Colonic mucosa (tissue), 4 donors: ENCODE measurements at regions not wholly inside any gene's neighbourhood (a gene's known extent, or its start where the extent isn't known, plus 50 kb on each side); places are given as distances from the start of the nearest gene placed in this dataset.

Experiments used
- DNase-seq: peaks from one replicate; pipeline ENCODE4 v3.0.0-alpha.2; 2020
- H3K27ac ChIP-seq: fragments of 200-600 bp; one replicate; pipeline ENCODE4 v1.8.0; 2021
- H3K27me3 ChIP-seq: fragments of 200-600 bp; one replicate; pipeline ENCODE4 v1.8.0; 2021
- H3K36me3 ChIP-seq: fragments of 200-600 bp; one replicate; pipeline ENCODE4 v1.8.0; 2021
- H3K4me1 ChIP-seq: fragments of 200-600 bp; one replicate; pipeline ENCODE4 v1.8.0; 2021; ENCODE audit warnings: mild to moderate bottlenecking
- H3K4me3 ChIP-seq: fragments of 200-600 bp; one replicate; pipeline ENCODE4 v1.8.0; 2021
- H3K9ac ChIP-seq, 2 donors: one replicate each; pipeline ENCODE4 v1.7.0; 2013; ENCODE audit warnings: control low read depth in 2 of 2, low read depth in 2 of 2, low read length in 2 of 2
- H3K9me3 ChIP-seq: fragments of 200-600 bp; one replicate; pipeline ENCODE4 v1.8.0; 2021
- CTCF ChIP-seq: fragments of 200-600 bp; IDR thresholded peaks from one replicate; pipeline ENCODE4 v1.8.0; 2022; ENCODE audit warnings: antibody characterized with exemption, mild to moderate bottlenecking
- intact Hi-C: fragments of 100-400 bp; cut with DNase I; formaldehyde crosslinking; loops from one replicate; pipeline ENCODE4 v1.14.1; 2022
- donor health status: healthy.
- donor health status: DM: no; HTN: no; CAD: no.
- donor health status: DM: no; HTN: no; CAD: no.

DNA sequence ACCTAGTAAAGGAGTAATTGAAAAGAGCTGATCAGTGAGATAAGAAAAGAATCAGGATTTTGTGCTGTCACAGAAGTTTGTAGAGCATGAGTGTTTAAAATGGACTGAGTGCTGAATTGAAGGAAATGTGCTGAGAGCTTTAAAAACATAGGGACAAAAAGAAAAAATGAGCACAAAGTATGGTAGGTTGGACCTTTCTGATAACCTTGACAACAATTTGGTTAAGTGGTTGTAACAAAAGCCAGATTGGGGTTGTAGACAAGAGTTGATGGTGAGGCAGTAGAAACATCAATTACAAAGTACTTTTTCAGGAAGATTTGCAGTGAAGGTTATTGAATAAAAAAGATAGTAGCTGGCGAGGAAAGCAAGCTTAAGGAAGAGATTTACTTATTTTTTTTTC is 674.7 kb upstream of the KIF2B start:
- intact Hi-C loops = no loop called here

GRCh38 chr17:53142890-53143289 is 679.8 kb upstream of the KIF2B start:
- DNase-seq = no peak
- no peak for TF ChIP-seq CTCF

More for the DNA sequence above, 674.7 kb upstream of the KIF2B start:
- Histone ChIP-seq H3K9ac (no peak overlapping the region), H3K27ac (no peak overlapping the region), H3K4me3 (no peak overlapping the region), H3K9me3 (no peaks in the 10 kb centered on the region), H3K36me3 (no peaks in the 10 kb centered on the region), H3K4me1 (no peaks in the 10 kb centered on the region), H3K27me3 (no peaks in the 10 kb centered on the region)
- no peak for DNase-seq
- TF ChIP-seq CTCF = no peak

DNA sequence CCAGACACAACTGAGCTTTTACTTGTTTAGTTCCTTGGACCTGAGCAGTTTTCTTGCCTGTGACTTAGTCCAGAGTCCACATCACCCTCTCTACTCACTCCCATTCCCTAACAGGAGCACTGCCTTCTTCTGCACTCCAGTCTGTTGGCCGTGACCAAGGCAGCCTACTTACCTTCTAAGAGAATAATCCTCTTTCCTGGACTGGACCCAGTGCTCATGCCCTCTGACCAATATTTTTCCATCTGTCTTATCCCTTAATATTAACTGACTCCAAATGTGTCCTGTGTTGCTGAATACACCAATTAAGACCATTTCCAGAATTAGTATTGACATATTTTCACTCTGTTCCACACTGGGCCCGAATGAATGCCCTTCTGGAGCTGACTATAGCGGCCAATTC is 681.0 kb upstream of the KIF2B start:
- no peaks in the 10 kb centered on the region for H3K27me3 ChIP-seq
- H3K36me3 ChIP-seq = no peaks in the 10 kb centered on the region
- H3K9ac ChIP-seq = no peak overlapping the region
- DNase-seq = no peak
- H3K4me3 ChIP-seq = no peak overlapping the region
- no peak for TF ChIP-seq CTCF
- no peaks in the 10 kb centered on the region for H3K4me1 ChIP-seq
- intact Hi-C loops = no loop called here
- no peaks in the 10 kb centered on the region for H3K9me3 ChIP-seq
- no peak overlapping the region for H3K27ac ChIP-seq

More at GRCh38 chr17:53142890-53143289, 679.8 kb upstream of the KIF2B start:
- no peaks in the 10 kb centered on the region for H3K27me3 ChIP-seq
- H3K4me1 ChIP-seq = no peaks in the 10 kb centered on the region
- H3K9ac ChIP-seq = no peak overlapping the region
- intact Hi-C loops = no loop called here
- H3K36me3 ChIP-seq = no peaks in the 10 kb centered on the region
- no peak overlapping the region for H3K27ac ChIP-seq
- no peaks in the 10 kb centered on the region for H3K9me3 ChIP-seq
- H3K4me3 ChIP-seq = no peak overlapping the region

GRCh38 chr17:53141280-53141679 is 681.4 kb upstream of the KIF2B start:
- H3K36me3 ChIP-seq = no peaks in the 10 kb centered on the region
- no peaks in the 10 kb centered on the region for H3K27me3 ChIP-seq
- H3K9me3 ChIP-seq = no peaks in the 10 kb centered on the region
- no peak for TF ChIP-seq CTCF
- H3K4me3 ChIP-seq = no peak overlapping the region
- intact Hi-C loops = no loop called here
- no peak overlapping the region for H3K9ac ChIP-seq
- no peak overlapping the region for H3K27ac ChIP-seq
- no peaks in the 10 kb centered on the region for H3K4me1 ChIP-seq
- DNase-seq = no peak

- Histone ChIP-seq H3K4me3 (no peak overlapping the region), H3K27ac (no peak overlapping the region), H3K9me3 (no peaks in the 10 kb centered on the region), H3K27me3 (no peaks in the 10 kb centered on the region), H3K36me3 (no peaks in the 10 kb centered on the region), H3K4me1 (no peaks in the 10 kb centered on the region), H3K9ac (no peak overlapping the region)
- intact Hi-C loops = no loop called here
- TF ChIP-seq CTCF = no peak
- no peak for DNase-seq
These were observed 684.9 kb upstream of the KIF2B start for GRCh38 chr17:53137869-53138268.

- intact Hi-C loops = no loop called here
- H3K27ac ChIP-seq = no peak overlapping the region
- no peaks in the 10 kb centered on the region for H3K4me1 ChIP-seq
- H3K4me3 ChIP-seq = no peak overlapping the region
- no peak for DNase-seq
- H3K27me3 ChIP-seq = no peaks in the 10 kb centered on the region
- H3K9ac ChIP-seq = no peak overlapping the region
- H3K36me3 ChIP-seq = no peaks in the 10 kb centered on the region
- no peaks in the 10 kb centered on the region for H3K9me3 ChIP-seq
- TF ChIP-seq CTCF = no peak
These were observed 686.8 kb upstream of the KIF2B start for GRCh38 chr17:53135969-53136368.
